Calu3 (cell line): ENCODE measurements at regions not wholly inside any gene's neighbourhood (a gene's known extent, or its start where the extent isn't known, plus 50 kb on each side); places are given as distances from the start of the nearest gene placed in this dataset.
A peak's percentile ranks its signal among the peaks of the same experiment; 100 is the strongest.

Experiments
- BruUV-seq: library from RNA; stranded (reverse); fragments of 400-500 nt; replicated peaks from 2 replicates; lab custom pipeline; 2021; lab: Mats Ljungman, UMichigan
- CTCF ChIA-PET: fragments of 300-600 bp; sonication (Branson Sonifier 250); formaldehyde crosslinking; loops from one replicate; lab custom pipeline; 2022; ENCODE audit warnings: antibody characterized with exemption; lab: Charles Lee
- DNase-seq: peaks from one replicate; pipeline ENCODE4 v3.0.0; 2022
- H3K27ac Mint-ChIP-seq: one replicate; pipeline ENCODE4 v1.8.0; 2022; ENCODE audit warnings: mixed read lengths; ENCODE audit not compliant: unreplicated experiment
- H3K27me3 Mint-ChIP-seq: one replicate; pipeline ENCODE4 v1.8.0; 2022; ENCODE audit warnings: mixed read lengths; ENCODE audit not compliant: unreplicated experiment
- H3K36me3 Mint-ChIP-seq: one replicate; pipeline ENCODE4 v1.8.0; 2022; ENCODE audit warnings: mild to moderate bottlenecking, moderate library complexity, mixed read lengths; ENCODE audit not compliant: insufficient read depth, unreplicated experiment
- H3K4me1 Mint-ChIP-seq: one replicate; pipeline ENCODE4 v1.8.0; 2022; ENCODE audit warnings: mild to moderate bottlenecking, low read depth, mixed read lengths; ENCODE audit not compliant: unreplicated experiment
- H3K4me3 Mint-ChIP-seq: one replicate; pipeline ENCODE4 v1.8.0; 2022; ENCODE audit warnings: mild to moderate bottlenecking, low read depth, moderate library complexity, mixed read lengths; ENCODE audit not compliant: unreplicated experiment
- H3K9me3 Mint-ChIP-seq: one replicate; pipeline ENCODE4 v1.8.0; 2022; ENCODE audit warnings: low read depth, mixed read lengths; ENCODE audit not compliant: unreplicated experiment
- CTCF ChIP-seq: fragments of 200-600 bp; IDR thresholded peaks from one replicate; pipeline ENCODE4 v1.8.0; 2022; ENCODE audit warnings: antibody characterized with exemption; ENCODE audit not compliant: unreplicated experiment
- intact Hi-C: fragments of 100-400 bp; cut with micrococcal nuclease; formaldehyde crosslinking; loops from one replicate; pipeline ENCODE4 v1.10.0; 2022; ENCODE audit not compliant: unreplicated experiment

GRCh38 chr4:159604781-159605180, 501.9 kb downstream of the RAPGEF2 start:
- no TSS peak for BruUV-seq
- Mint-ChIP-seq H3K4me1 (peaks cover 13% of the 10 kb centered on the region), H3K4me3 (no peak overlapping the region), H3K9me3 (peaks cover 2% of the 10 kb centered on the region), H3K27ac (no peak overlapping the region), H3K27me3 (no peaks in the 10 kb centered on the region), H3K36me3 (no peaks in the 10 kb centered on the region)
- no peak for DNase-seq
- CTCF ChIA-PET = no interaction called here
- intact Hi-C loops = loop anchor here (10.0 kb wide), 1 partner anchor 160 kb away; no protein-coding TSS in a partner anchor
- no peak for TF ChIP-seq CTCF

- no peak for DNase-seq
- H3K27me3 Mint-ChIP-seq = no peaks in the 10 kb centered on the region
- H3K4me1 Mint-ChIP-seq = peaks cover 13% of the 10 kb centered on the region
- H3K36me3 Mint-ChIP-seq = no peaks in the 10 kb centered on the region
- H3K27ac Mint-ChIP-seq = no peak overlapping the region
- BruUV-seq = no TSS peak
- intact Hi-C loops = loop anchor here (10.0 kb wide), 1 partner anchor 158 kb away; no protein-coding TSS in a partner anchor
- peaks cover 2% of the 10 kb centered on the region for H3K9me3 Mint-ChIP-seq
- no peak for TF ChIP-seq CTCF
- CTCF ChIA-PET = no interaction called here
- H3K4me3 Mint-ChIP-seq = no peak overlapping the region
Observed at GRCh38 chr4:159606835-159607234, 504.0 kb downstream of the RAPGEF2 start.

- no peak for TF ChIP-seq CTCF
- intact Hi-C loops = loop anchor here (10.0 kb wide), 1 partner anchor 157 kb away; no protein-coding TSS in a partner anchor
- Mint-ChIP-seq H3K27ac (no peak overlapping the region), H3K4me1 (peaks cover 10% of the 10 kb centered on the region), H3K9me3 (peaks cover 7% of the 10 kb centered on the region), H3K4me3 (no peak overlapping the region), H3K36me3 (no peaks in the 10 kb centered on the region), H3K27me3 (no peaks in the 10 kb centered on the region)
- no TSS peak for BruUV-seq
- CTCF ChIA-PET = no interaction called here
- peak; percentile 11 for DNase-seq
Observed at GRCh38 chr4:159607809-159608208, 504.9 kb downstream of the RAPGEF2 start.

- BruUV-seq = no TSS peak
- DNase-seq = no peak
- Mint-ChIP-seq H3K36me3 (no peaks in the 10 kb centered on the region), H3K4me1 (peaks cover 4% of the 10 kb centered on the region), H3K4me3 (no peak overlapping the region), H3K27ac (no peak overlapping the region), H3K27me3 (no peaks in the 10 kb centered on the region), H3K9me3 (peaks cover 7% of the 10 kb centered on the region)
- CTCF ChIA-PET = no interaction called here
- intact Hi-C loops = loop anchor here (10.0 kb wide), 1 partner anchor 156 kb away; no protein-coding TSS in a partner anchor
- TF ChIP-seq CTCF = no peak
Observed at GRCh38 chr4:159608436-159608835, 505.6 kb downstream of the RAPGEF2 start.
